Activated CD8-positive, alpha-beta T cell treated with anti-CD3 and anti-CD28 coated beads, Interleukin-2, amount 10 ng/mL, durations not matched to agents 7 days and 5 days (primary cell): ENCODE measurements at regions not wholly inside any gene's neighbourhood (a gene's known extent, or its start where the extent isn't known, plus 50 kb on each side); places are given as distances from the start of the nearest gene placed in this dataset.
"Not testable (repeated sequence)": the region's sequence is repeated elsewhere in the genome, so short reads cannot be mapped to it uniquely, and the experiment has no call there.

Experiments
- ATAC-seq: fragments of 150-1000 bp; cut with Tn5 transposase; one replicate; pipeline ENCODE4 v1.10.0; 2021; ENCODE audit warnings: moderate library complexity
- CTCF ChIA-PET: fragments of 350-600 bp; sonication (Branson Sonifier 250); formaldehyde crosslinking; loops from one replicate; lab custom pipeline; 2021; ENCODE audit warnings: antibody characterized with exemption; lab: Charles Lee
- POLR2A ChIA-PET: fragments of 350-600 bp; sonication (Branson Sonifier 250); formaldehyde crosslinking; loops from one replicate; lab custom pipeline; 2021; ENCODE audit warnings: antibody characterized with exemption; lab: Charles Lee
- DNase-seq: peaks from one replicate; pipeline ENCODE4 v3.0.0-alpha.2; 2020
- H3K27ac Mint-ChIP-seq: one replicate; pipeline ENCODE4 v1.8.0; 2021; ENCODE audit warnings: mild to moderate bottlenecking, mixed read lengths
- H3K27me3 Mint-ChIP-seq: one replicate; pipeline ENCODE4 v1.8.0; 2021; ENCODE audit warnings: low read depth, mixed read lengths
- H3K36me3 Mint-ChIP-seq: one replicate; pipeline ENCODE4 v1.8.0; 2021; ENCODE audit warnings: low read depth, mixed read lengths
- H3K4me1 Mint-ChIP-seq: one replicate; pipeline ENCODE4 v1.8.0; 2021; ENCODE audit warnings: low read depth, mixed read lengths
- H3K4me3 Mint-ChIP-seq: one replicate; pipeline ENCODE4 v1.8.0; 2021; ENCODE audit warnings: mild to moderate bottlenecking, mixed read lengths
- H3K9me3 Mint-ChIP-seq: one replicate; pipeline ENCODE4 v1.8.0; 2022; ENCODE audit warnings: mixed read lengths; ENCODE audit not compliant: insufficient read depth

DNA sequence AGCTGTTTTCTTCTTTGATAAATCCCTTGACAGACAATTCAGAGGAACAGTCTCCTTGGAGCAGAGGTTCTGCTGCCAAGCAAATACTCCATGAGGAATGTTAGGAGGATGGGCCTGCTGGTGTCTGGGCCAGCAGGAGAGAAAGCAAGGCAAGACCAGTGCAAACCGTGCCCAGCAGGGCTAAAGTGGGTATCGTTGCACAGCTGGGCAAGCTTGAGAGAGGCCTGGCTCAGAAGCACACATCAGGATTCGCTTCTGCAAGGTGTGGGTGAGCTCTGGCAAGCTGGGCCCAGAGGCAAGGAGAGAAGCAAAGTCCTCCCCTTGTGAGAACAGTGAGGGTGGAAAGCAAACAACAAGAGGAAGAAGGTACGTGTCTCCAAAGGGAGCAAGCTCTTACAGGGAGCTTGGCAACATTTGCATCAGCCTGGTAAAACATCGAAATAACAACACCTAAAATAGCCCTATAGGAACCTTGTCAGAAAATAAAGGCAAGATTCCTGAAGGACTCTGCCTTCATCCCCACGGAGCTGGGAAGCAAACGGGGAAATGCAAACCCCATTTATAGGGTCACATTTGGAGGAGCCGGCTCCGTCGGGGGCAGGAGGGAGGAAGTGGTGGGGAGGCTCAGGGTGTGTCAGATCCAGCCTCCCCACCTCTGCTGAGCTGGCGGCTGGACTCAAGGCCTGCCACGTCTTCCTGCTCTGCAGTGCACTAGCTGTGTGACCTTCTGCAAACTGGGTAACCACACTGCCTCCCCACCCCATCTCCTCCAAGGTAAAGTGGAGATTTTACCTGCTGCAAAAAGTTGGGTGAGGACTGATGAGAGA, 62.3 kb upstream of the HIVEP3 start:
- Mint-ChIP-seq H3K4me1 (peaks cover 29% of the 10 kb centered on the region), H3K27me3 (no peaks in the 10 kb centered on the region), H3K36me3 (no peaks in the 10 kb centered on the region), H3K27ac (peak overlapping the region; percentile 75), H3K4me3 (peak overlapping the region; percentile 49), H3K9me3 (no peaks in the 10 kb centered on the region)
- ChIA-PET POLR2A (interaction anchor here (0.6 to 1.1 kb wide), 2 partner anchors 61 to 125 kb away, joined by 3 read pairs; no protein-coding TSS in a partner anchor), CTCF (interaction anchor here (0.8 to 1.7 kb wide), 3 partner anchors 26 to 169 kb away, joined by 3 to 10 read pairs (median 3); no protein-coding TSS in a partner anchor)
- DNase-seq: peak; percentile 62
- ATAC-seq: peak; percentile 95

DNA sequence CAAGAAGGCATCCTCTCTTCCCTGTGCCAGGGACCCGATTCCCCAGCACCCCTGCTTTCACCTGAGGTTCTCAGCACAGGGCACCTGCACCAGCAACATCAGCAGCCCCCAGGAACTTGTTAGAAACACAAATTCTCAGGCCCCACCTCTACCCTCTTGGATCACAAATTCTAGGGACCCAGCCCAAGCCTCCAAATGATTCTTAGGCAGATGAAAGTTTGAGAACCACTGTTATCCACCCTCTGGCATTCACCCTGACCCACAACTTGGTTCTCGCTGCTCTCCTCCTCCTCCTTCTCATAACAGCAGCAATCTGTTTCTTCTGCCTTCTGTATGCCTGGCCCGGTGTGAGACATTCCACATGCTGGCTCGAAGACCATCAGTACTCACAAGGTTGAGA, 60.3 kb upstream of the HIVEP3 start:
- ChIA-PET POLR2A (no interaction called here), CTCF (no interaction called here)
- peaks cover 29% of the 10 kb centered on the region for H3K4me1 Mint-ChIP-seq
- H3K36me3 Mint-ChIP-seq: no peaks in the 10 kb centered on the region
- H3K27me3 Mint-ChIP-seq: no peaks in the 10 kb centered on the region
- DNase-seq (no peak), ATAC-seq (no peak)
- H3K4me3 Mint-ChIP-seq: no peak overlapping the region
- no peak overlapping the region for H3K27ac Mint-ChIP-seq
- H3K9me3 Mint-ChIP-seq: no peaks in the 10 kb centered on the region

DNA sequence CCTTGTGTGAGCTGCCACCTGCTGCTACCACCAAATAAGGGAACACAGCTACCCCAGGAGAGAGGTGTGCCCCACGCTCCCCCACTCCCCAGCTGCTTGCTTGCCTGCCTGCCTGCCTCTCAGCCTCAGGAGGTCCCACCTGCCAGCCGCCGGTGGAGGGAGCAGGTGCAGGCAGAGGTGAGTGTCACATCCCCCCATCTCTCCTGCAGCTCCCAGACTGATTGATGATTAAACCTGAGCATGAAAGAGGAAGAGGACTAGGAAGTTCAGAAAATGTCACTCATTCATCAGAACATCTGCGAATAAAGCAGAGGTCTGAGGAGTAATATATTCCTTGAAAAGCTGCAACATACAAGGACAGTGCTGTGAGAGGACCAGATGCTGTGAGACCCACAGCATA, 58.6 kb upstream of the HIVEP3 start:
- ChIA-PET POLR2A (no interaction called here), CTCF (no interaction called here)
- ATAC-seq (no peak), DNase-seq (no peak)
- H3K36me3 Mint-ChIP-seq: no peaks in the 10 kb centered on the region
- no peak overlapping the region for H3K27ac Mint-ChIP-seq
- H3K4me1 Mint-ChIP-seq: peaks cover 28% of the 10 kb centered on the region
- H3K9me3 Mint-ChIP-seq: no peaks in the 10 kb centered on the region
- H3K4me3 Mint-ChIP-seq: no peak overlapping the region
- no peaks in the 10 kb centered on the region for H3K27me3 Mint-ChIP-seq

DNA sequence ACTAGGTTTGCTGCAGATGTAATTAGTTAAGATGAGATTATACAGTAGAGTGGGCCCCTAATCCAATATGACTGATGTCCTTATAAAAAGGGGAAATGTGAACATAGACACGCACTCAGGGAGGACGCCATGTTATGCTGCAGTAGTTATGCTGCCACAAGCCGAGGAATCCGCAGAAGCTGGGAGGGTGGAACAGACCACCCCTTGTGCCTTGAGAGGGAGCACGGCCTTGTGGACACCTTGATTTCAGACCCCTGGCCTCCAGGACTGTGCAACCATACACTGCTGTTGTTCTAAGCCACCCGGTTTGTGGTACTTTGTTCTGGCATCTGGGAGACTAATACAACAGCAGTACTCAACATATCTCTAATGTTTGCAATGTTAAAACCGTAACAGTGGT, 57.9 kb upstream of the HIVEP3 start:
- no peak overlapping the region for H3K4me3 Mint-ChIP-seq
- no peaks in the 10 kb centered on the region for H3K36me3 Mint-ChIP-seq
- ChIA-PET POLR2A (no interaction called here), CTCF (no interaction called here)
- DNase-seq (no peak), ATAC-seq (no peak)
- no peak overlapping the region for H3K27ac Mint-ChIP-seq
- H3K4me1 Mint-ChIP-seq: peaks cover 21% of the 10 kb centered on the region
- H3K9me3 Mint-ChIP-seq: no peaks in the 10 kb centered on the region
- H3K27me3 Mint-ChIP-seq: no peaks in the 10 kb centered on the region

DNA sequence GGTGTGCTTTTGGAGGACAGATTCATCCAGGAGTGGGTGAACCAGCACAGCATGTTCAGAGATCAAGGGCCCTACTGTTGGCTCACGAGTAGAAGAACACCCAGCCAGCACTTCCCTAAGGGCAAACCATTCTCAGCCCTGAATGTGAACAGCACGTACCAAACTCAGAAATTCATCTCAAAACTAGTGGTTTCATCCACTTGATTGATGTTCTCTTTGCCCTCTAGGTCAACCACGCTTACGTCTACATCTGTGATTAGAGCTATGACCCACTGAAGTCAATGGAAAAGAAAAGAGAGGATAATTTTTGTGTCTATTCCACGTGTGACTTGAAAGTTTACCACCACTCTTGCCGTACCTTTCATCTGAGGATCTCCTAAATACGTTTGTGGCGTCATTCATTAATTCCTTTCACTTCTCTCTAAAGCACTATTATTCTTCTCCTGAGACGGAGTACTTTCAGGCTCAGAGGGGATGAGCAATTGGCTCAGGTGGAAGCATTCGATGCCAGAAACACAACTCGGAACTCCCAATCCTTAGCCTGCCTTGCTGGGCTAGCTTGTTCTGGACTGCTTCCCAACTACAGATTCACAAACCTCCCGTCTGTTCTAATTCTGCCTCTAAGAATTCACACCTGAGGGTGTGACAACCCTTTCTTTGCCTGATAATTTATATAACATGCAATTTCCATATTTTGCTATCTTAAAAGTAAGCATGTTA, 57.3 kb upstream of the HIVEP3 start:
- H3K4me1 Mint-ChIP-seq: peaks cover 15% of the 10 kb centered on the region
- H3K27ac Mint-ChIP-seq: no peak overlapping the region
- CTCF ChIA-PET: no interaction called here
- ATAC-seq: no peak
- no peaks in the 10 kb centered on the region for H3K36me3 Mint-ChIP-seq
- no peak for DNase-seq
- H3K27me3 Mint-ChIP-seq: no peaks in the 10 kb centered on the region
- H3K9me3 Mint-ChIP-seq: no peaks in the 10 kb centered on the region
- H3K4me3 Mint-ChIP-seq: no peak overlapping the region
- POLR2A ChIA-PET: no interaction called here

DNA sequence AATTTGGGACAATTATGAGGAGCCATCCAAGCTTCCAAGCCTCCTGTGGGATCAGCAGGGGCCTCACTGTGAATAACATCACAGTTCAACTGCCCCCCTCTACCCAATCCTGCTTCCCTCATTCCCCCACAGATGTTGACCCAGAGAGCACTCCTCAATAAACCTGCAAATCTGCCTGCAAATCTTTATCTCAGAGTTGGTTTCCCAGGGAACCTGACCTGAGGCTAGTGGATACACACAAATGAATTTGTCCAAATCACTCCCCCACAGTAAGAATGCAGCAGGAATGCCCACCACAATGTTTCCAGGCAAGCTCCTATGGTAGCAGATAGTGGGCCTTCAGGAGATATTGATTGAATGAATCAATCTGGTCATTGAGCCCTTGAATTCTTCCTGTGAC, 56.4 kb upstream of the HIVEP3 start:
- no peak for DNase-seq
- Mint-ChIP-seq H3K27me3 (no peaks in the 10 kb centered on the region), H3K9me3 (no peaks in the 10 kb centered on the region)

DNA sequence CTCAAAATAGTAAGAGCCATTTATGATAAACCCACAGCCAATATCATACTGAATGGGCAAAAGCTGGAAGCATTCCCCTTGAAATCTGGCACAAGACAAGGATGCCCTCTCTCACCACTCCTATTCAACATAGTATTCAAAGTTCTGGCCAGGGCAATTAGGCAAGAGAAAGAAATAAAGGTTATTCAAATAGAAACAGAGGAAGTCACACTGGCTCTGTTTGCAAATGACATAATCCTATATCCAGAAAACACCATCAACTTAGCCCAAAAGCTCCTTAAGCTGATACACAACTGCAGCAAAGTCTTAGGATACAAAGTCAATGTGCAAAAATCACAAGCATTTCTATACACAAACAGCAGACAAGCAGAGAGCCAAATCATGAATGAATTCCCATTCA, 49.8 kb upstream of the HIVEP3 start:
- H3K36me3 Mint-ChIP-seq, H3K27ac Mint-ChIP-seq, H3K27me3 Mint-ChIP-seq, ATAC-seq, CTCF ChIA-PET, H3K4me3 Mint-ChIP-seq, H3K4me1 Mint-ChIP-seq, POLR2A ChIA-PET, DNase-seq: not testable (repeated sequence)
- H3K9me3 Mint-ChIP-seq: peaks cover 10% of the 10 kb centered on the region

More for the DNA sequence above, 56.4 kb upstream of the HIVEP3 start:
- CTCF ChIA-PET: no interaction called here
- Mint-ChIP-seq H3K27ac (no peak overlapping the region), H3K4me3 (no peak overlapping the region), H3K4me1 (peaks cover 6% of the 10 kb centered on the region), H3K36me3 (no peaks in the 10 kb centered on the region)
- POLR2A ChIA-PET: no interaction called here
- ATAC-seq: no peak
